ENCODE measurements at regions not wholly inside any gene's neighbourhood (a gene's known extent, or its start where the extent isn't known, plus 50 kb on each side); places are given as distances from the start of the nearest gene placed in this dataset.

GRCh38 chr3:150038830-150039229, 68.1 kb upstream of the PFN2 start:
- no peaks in the 10 kb centered on the region for H3K9me3 ChIP-seq
- intact Hi-C loops (cut with DNase I), result no loop called here
- no peaks in the 10 kb centered on the region for H3K27me3 ChIP-seq
- H3K36me3 ChIP-seq, result no peaks in the 10 kb centered on the region
- no peak overlapping the region for H3K27ac ChIP-seq
- no peak overlapping the region for H3K4me3 ChIP-seq
- TF ChIP-seq CTCF (IDR thresholded peaks at IDR 0.05), result no peak
- H3K4me1 ChIP-seq, result no peaks in the 10 kb centered on the region
- no peak for DNase-seq
- no peak overlapping the region for H3K9ac ChIP-seq (ENCODE audit: low read depth in 2 of 2, low read length in 2 of 2)

DNA sequence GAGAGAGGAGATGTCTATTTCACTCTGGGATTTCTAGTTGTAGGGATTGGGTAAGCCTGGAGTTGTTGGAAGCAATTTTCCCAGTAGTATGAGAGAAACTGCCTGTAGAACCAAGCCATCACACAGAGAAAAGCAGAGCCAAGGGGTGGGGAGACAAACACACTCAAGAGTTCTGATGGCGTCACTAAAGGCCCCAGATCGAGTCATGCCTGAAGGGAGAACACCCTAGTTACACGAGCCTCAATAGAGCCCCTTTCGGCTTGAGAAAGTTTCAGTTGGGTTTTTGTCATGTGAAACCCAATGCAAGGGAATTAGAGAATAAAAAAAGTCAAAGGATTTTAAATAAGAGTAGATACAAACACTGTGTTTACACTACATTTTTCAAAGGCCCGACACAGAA, 66.1 kb upstream of the PFN2 start:
- Histone ChIP-seq H3K27me3 (no peaks in the 10 kb centered on the region), H3K9me3 (no peaks in the 10 kb centered on the region), H3K9ac (ENCODE audit: low read depth in 2 of 2, low read length in 2 of 2) (no peak overlapping the region), H3K4me1 (no peaks in the 10 kb centered on the region), H3K4me3 (no peak overlapping the region), H3K27ac (no peak overlapping the region), H3K36me3 (no peaks in the 10 kb centered on the region)
- DNase-seq, result no peak
- TF ChIP-seq CTCF (IDR thresholded peaks at IDR 0.05), result no peak
- intact Hi-C loops (cut with DNase I), result no loop called here

DNA sequence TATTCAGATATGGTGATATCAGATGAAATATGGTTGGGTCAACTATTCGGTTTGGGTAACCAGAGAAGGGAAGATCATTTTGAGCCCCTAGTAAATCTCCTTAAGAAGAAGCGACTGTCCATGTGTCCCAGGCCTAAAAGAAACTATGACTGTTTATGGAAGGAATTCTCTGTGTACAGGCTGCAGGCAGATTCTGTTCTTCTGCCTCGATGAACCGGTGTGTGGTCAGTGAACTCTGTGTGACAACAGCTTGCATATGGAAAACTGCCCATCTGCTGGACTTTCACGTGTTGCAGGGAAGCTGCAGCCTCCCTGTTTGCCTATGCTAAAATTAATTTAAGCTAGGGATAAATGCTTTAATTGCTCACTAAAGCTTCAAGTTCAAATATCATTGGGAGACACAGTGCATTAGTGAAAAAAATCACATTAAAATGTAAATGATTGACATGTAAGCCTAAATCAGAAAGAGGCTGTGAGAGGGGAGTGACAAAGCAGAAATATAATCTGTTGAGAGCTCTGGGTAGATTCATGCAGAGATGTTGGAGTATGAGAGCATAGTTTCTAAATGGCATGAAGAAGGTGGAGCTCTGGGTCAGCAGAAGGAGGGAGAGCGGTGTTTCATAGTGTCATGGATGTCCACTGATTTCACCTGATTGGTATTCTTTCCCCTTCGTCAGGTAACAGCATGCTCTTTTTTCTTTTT, 65.4 kb upstream of the PFN2 start:
- TF ChIP-seq CTCF (IDR thresholded peaks at IDR 0.05), result no peak
- no peak for DNase-seq
- no peaks in the 10 kb centered on the region for H3K36me3 ChIP-seq
- no peaks in the 10 kb centered on the region for H3K4me1 ChIP-seq
- no peak overlapping the region for H3K27ac ChIP-seq
- H3K9me3 ChIP-seq, result no peaks in the 10 kb centered on the region
- intact Hi-C loops (cut with DNase I), result no loop called here
- H3K4me3 ChIP-seq, result no peak overlapping the region
- no peaks in the 10 kb centered on the region for H3K27me3 ChIP-seq
- H3K9ac ChIP-seq (ENCODE audit: low read depth in 2 of 2, low read length in 2 of 2), result no peak overlapping the region

GRCh38 chr3:150035301-150035779, 64.6 kb upstream of the PFN2 start:
- Histone ChIP-seq H3K9ac (ENCODE audit: low read depth in 2 of 2, low read length in 2 of 2) (no peak overlapping the region), H3K4me1 (no peaks in the 10 kb centered on the region), H3K9me3 (no peaks in the 10 kb centered on the region), H3K27me3 (no peaks in the 10 kb centered on the region), H3K4me3 (no peak overlapping the region), H3K36me3 (no peaks in the 10 kb centered on the region), H3K27ac (no peak overlapping the region)
- TF ChIP-seq CTCF (IDR thresholded peaks at IDR 0.05), result no peak
- no peak for DNase-seq
- intact Hi-C loops (cut with DNase I), result no loop called here

GRCh38 chr3:150033721-150034120, 63.0 kb upstream of the PFN2 start:
- no peak for TF ChIP-seq CTCF (IDR thresholded peaks at IDR 0.05)
- intact Hi-C loops (cut with DNase I), result no loop called here
- H3K9ac ChIP-seq (ENCODE audit: low read depth in 2 of 2, low read length in 2 of 2), result no peak overlapping the region

More at GRCh38 chr3:150033721-150034120, 63.0 kb upstream of the PFN2 start:
- Histone ChIP-seq H3K27ac (no peak overlapping the region), H3K4me1 (no peaks in the 10 kb centered on the region), H3K27me3 (no peaks in the 10 kb centered on the region), H3K36me3 (no peaks in the 10 kb centered on the region), H3K4me3 (no peak overlapping the region), H3K9me3 (no peaks in the 10 kb centered on the region)
- DNase-seq, result no peak
